Naive B cell (primary cell): ENCODE measurements at regions not wholly inside any gene's neighbourhood (a gene's known extent, or its start where the extent isn't known, plus 50 kb on each side); places are given as distances from the start of the nearest gene placed in this dataset.
A peak's percentile ranks its signal among the peaks of the same experiment; 100 is the strongest.

Source experiments
- ATAC-seq, 2 donors: fragments of 150-1000 bp; cut with Tn5 transposase; 2 replicates each; pipeline ENCODE4 v1.10.0; 2021; ENCODE audit warnings: low read depth in 2 of 2, mild to moderate bottlenecking in 2 of 2, moderate library complexity in 2 of 2
- DNase-seq: peaks from one replicate; pipeline ENCODE4 v3.0.0; 2022
- H3K27ac Mint-ChIP-seq, 6 donors: one replicate each; pipeline ENCODE4 v1.8.0; 2020 to 2022; ENCODE audit warnings: mild to moderate bottlenecking in 6 of 6, mixed read lengths in 6 of 6, moderate library complexity in 5 of 6, inconsistent platforms in 2 of 6
- H3K27me3 Mint-ChIP-seq, 3 donors: one replicate each; pipeline ENCODE4 v1.8.0; 2021 to 2022; ENCODE audit warnings: mixed read lengths in 3 of 3, mild to moderate bottlenecking in 1 of 3
- H3K36me3 Mint-ChIP-seq, 2 donors: one replicate each; pipeline ENCODE4 v1.8.0; 2020 to 2022; ENCODE audit warnings: mixed read lengths in 2 of 2, inconsistent platforms in 1 of 2, mild to moderate bottlenecking in 1 of 2
- H3K4me1 Mint-ChIP-seq, 3 donors: one replicate each; pipeline ENCODE4 v1.8.0; 2020 to 2022; ENCODE audit warnings: mixed read lengths in 3 of 3, inconsistent platforms in 1 of 3, mild to moderate bottlenecking in 1 of 3, moderate library complexity in 1 of 3
- H3K4me3 Mint-ChIP-seq, 8 donors: one replicate each; pipeline ENCODE4 v1.8.0; 2020 to 2022; ENCODE audit warnings: mild to moderate bottlenecking in 8 of 8, mixed read lengths in 8 of 8, moderate library complexity in 8 of 8, inconsistent platforms in 2 of 8
- H3K9me3 Mint-ChIP-seq, 7 donors: one replicate each; pipeline ENCODE4 v1.8.0; 2020 to 2022; ENCODE audit warnings: mixed read lengths in 7 of 7, mild to moderate bottlenecking in 5 of 7, inconsistent platforms in 2 of 7, moderate library complexity in 1 of 7

DNA sequence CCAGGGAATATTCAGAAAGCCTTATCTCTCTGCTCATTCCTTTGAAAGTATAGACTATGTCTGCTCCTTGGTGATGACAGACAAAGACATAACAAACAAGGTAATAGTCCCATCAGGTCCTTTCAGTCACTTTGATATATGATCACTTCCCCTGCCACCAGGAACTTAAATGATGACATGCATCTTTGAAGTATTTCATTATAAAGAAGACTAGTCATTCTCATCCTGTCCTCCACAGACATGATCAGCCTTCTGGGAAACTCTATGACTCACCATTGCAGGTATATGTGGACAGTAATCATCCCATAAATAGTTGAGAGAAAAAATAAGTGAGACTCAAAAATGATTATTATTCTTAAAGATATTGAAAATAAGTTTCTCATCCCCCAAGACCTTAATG, 117.5 kb upstream of the VCX2 start:
- Mint-ChIP-seq H3K4me1 (no peaks in the 10 kb centered on the region), H3K36me3 (no peaks in the 10 kb centered on the region), H3K4me3 (no peak overlapping the region), H3K27ac (no peak overlapping the region), H3K9me3 (peaks cover 2 to 27% (median 8%) of the 10 kb centered on the region in 7 donors), H3K27me3 (no peaks in the 10 kb centered on the region)
- no peak for ATAC-seq
- DNase-seq: no peak

GRCh38 chrX:8289523-8289922, 118.5 kb upstream of the VCX2 start:
- H3K27me3 Mint-ChIP-seq: no peaks in the 10 kb centered on the region
- no peaks in the 10 kb centered on the region for H3K36me3 Mint-ChIP-seq
- ATAC-seq: no peak
- no peaks in the 10 kb centered on the region for H3K4me1 Mint-ChIP-seq
- no peak overlapping the region for H3K4me3 Mint-ChIP-seq
- no peak for DNase-seq
- no peak overlapping the region for H3K27ac Mint-ChIP-seq
- H3K9me3 Mint-ChIP-seq: peaks cover 2 to 37% (median 10%) of the 10 kb centered on the region in 7 donors

- peaks cover 3 to 41% (median 9%) of the 10 kb centered on the region in 7 donors for H3K9me3 Mint-ChIP-seq
- no peaks in the 10 kb centered on the region for H3K4me1 Mint-ChIP-seq
- no peaks in the 10 kb centered on the region for H3K27me3 Mint-ChIP-seq
- H3K36me3 Mint-ChIP-seq: peaks cover 0 to 4% of the 10 kb centered on the region in 2 donors
- no peak overlapping the region for H3K27ac Mint-ChIP-seq
- no peak overlapping the region for H3K4me3 Mint-ChIP-seq
- DNase-seq (no peak), ATAC-seq (no peak)
These were observed 126.7 kb upstream of the VCX2 start for GRCh38 chrX:8297766-8298165.

- H3K27ac Mint-ChIP-seq: no peak overlapping the region
- H3K9me3 Mint-ChIP-seq: peaks cover 4 to 54% (median 13%) of the 10 kb centered on the region in 7 donors
These were observed 133.6 kb upstream of the VCX2 start for GRCh38 chrX:8304668-8305067.

DNA sequence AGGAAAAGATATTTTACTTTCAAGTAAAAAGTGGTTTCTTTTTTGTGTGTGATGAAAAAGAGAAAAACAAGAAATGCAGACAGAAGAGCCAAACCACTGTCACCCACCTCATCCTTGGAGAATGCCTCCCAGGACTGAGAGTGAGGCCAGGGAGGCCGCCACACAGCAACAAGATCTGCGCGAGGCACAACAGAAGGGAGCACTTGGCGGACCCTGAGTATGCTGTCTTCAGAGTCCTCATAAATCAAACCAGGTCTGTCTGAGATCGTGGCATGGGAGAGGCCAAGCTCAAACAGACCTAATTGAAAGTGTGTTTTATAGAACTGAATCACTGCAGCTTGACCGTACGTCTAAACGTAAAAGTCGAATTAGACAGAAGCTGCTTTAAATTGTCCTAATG, 134.3 kb upstream of the VCX2 start:
- peaks cover 4 to 7% of the 10 kb centered on the region in 2 donors for H3K36me3 Mint-ChIP-seq
- H3K4me3 Mint-ChIP-seq: no peak overlapping the region
- no peak overlapping the region for H3K27ac Mint-ChIP-seq

More at GRCh38 chrX:8304668-8305067, 133.6 kb upstream of the VCX2 start:
- Mint-ChIP-seq H3K27me3 (no peaks in the 10 kb centered on the region), H3K4me1 (no peaks in the 10 kb centered on the region), H3K4me3 (no peak overlapping the region), H3K36me3 (peaks cover 4 to 7% of the 10 kb centered on the region in 2 donors)
- ATAC-seq (no peak), DNase-seq (no peak)

DNA sequence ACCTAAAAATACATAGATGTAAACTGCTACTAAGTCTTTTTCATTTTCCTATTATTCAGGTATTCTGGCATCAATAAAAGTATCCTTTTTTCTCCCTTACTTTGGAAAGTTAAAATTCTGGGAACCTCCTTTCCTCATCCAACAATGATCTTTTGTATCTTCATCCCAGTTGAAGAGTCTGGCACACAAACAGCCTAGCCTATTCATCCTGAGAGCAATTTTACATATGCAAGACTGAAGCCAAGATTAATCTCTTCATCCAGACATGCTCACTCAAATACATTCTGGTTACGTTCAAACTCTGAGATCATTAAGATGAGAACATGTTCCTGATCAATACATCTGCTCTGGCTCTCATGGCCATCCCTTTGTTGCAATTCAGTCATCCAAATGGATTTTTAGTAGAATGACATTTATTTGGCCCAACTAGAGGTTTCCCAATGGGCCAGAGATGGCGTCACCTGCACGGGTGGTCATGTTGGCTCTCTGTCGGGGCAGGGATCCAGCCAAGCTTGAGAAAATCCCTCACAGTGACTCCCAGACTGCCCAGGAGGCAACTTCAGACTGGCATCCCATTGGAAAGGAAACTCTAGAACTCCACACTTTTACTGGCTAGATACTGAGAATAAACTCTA, 135.3 kb upstream of the VCX2 start:
- H3K4me1 Mint-ChIP-seq: no peaks in the 10 kb centered on the region
- no peak for ATAC-seq
- H3K9me3 Mint-ChIP-seq: peaks cover 4 to 47% (median 13%) of the 10 kb centered on the region in 7 donors
- no peak for DNase-seq
- H3K4me3 Mint-ChIP-seq: peak overlapping the region in 1 of 8 donors; percentile 70
- H3K36me3 Mint-ChIP-seq: peaks cover 0 to 7% of the 10 kb centered on the region in 2 donors
- H3K27ac Mint-ChIP-seq: no peak overlapping the region
- no peaks in the 10 kb centered on the region for H3K27me3 Mint-ChIP-seq

More for the DNA sequence above, 134.3 kb upstream of the VCX2 start:
- peaks cover 4 to 55% (median 15%) of the 10 kb centered on the region in 7 donors for H3K9me3 Mint-ChIP-seq
- DNase-seq (no peak), ATAC-seq (no peak)
- no peaks in the 10 kb centered on the region for H3K4me1 Mint-ChIP-seq
- H3K27me3 Mint-ChIP-seq: no peaks in the 10 kb centered on the region

- ATAC-seq: no peak
- Mint-ChIP-seq H3K27me3 (no peaks in the 10 kb centered on the region), H3K9me3 (peaks cover 7 to 30% (median 13%) of the 10 kb centered on the region in 7 donors), H3K27ac (no peak overlapping the region), H3K4me3 (no peak overlapping the region), H3K36me3 (peaks cover 0 to 7% of the 10 kb centered on the region in 2 donors), H3K4me1 (no peaks in the 10 kb centered on the region)
- no peak for DNase-seq
These were observed 139.3 kb upstream of the VCX2 start for GRCh38 chrX:8310409-8310808.

- Mint-ChIP-seq H3K27me3 (no peaks in the 10 kb centered on the region), H3K36me3 (no peaks in the 10 kb centered on the region), H3K4me3 (no peak overlapping the region), H3K9me3 (peaks cover 4 to 11% (median 7%) of the 10 kb centered on the region in 7 donors), H3K4me1 (no peaks in the 10 kb centered on the region), H3K27ac (no peak overlapping the region)
- no peak for ATAC-seq
- no peak for DNase-seq
These were observed 142.8 kb upstream of the VCX2 start for GRCh38 chrX:8313844-8314243.

DNA sequence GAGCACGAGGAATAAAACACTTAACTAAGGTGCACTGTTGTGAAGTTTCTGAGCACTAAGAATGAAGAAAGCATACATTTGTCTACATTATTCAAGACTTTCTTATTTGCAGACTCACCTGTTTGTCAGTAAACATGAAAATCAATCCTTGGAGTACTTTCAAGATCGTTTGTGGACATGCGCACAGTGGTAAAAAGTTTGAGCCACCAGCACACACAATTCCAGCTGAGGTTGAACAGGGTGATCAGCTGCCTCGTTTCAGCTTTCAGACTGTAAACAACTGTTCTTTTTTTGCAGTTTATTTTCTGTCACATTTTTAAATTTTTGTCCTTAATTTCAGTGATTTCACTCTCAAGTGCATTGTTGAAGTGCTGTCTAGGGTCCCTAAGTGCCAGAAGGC, 143.8 kb upstream of the VCX2 start:
- Mint-ChIP-seq H3K4me1 (no peaks in the 10 kb centered on the region), H3K9me3 (peaks cover 4 to 10% (median 5%) of the 10 kb centered on the region in 7 donors), H3K4me3 (no peak overlapping the region), H3K27me3 (no peaks in the 10 kb centered on the region), H3K27ac (no peak overlapping the region), H3K36me3 (no peaks in the 10 kb centered on the region)
- ATAC-seq (no peak), DNase-seq (no peak)

GRCh38 chrX:8319359-8319758, 145.3 kb upstream of the VCX3B start:
- Mint-ChIP-seq H3K27ac (no peak overlapping the region), H3K4me3 (no peak overlapping the region), H3K9me3 (peaks cover 3 to 23% (median 12%) of the 10 kb centered on the region in 7 donors), H3K27me3 (no peaks in the 10 kb centered on the region), H3K36me3 (no peaks in the 10 kb centered on the region), H3K4me1 (no peaks in the 10 kb centered on the region)
- DNase-seq (no peak), ATAC-seq (no peak)

DNA sequence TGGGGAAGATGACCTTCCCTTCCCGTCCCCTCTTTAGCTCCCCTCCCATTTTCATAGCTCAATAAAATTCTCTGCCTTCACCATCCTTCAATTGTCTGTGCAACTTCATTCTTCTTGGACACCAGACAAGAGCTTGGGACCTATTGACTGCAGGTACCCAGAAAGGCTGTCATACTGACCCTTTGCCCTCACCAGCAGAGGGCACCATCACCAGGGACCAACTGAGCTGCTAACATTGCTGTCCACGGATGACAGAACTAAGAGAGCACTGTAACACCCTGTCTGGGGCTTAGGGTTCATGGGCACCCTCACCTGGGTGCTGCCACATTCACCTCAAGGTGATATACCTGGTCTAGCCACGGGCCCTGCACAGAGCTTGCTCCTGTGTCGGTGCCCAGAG, 141.3 kb upstream of the VCX3B start:
- no peak overlapping the region for H3K4me3 Mint-ChIP-seq
- no peak for DNase-seq
- H3K27ac Mint-ChIP-seq: no peak overlapping the region
- H3K27me3 Mint-ChIP-seq: no peaks in the 10 kb centered on the region
- H3K4me1 Mint-ChIP-seq: no peaks in the 10 kb centered on the region
- H3K36me3 Mint-ChIP-seq: no peaks in the 10 kb centered on the region
- no peak for ATAC-seq
- peaks cover 3 to 23% (median 11%) of the 10 kb centered on the region in 7 donors for H3K9me3 Mint-ChIP-seq

DNA sequence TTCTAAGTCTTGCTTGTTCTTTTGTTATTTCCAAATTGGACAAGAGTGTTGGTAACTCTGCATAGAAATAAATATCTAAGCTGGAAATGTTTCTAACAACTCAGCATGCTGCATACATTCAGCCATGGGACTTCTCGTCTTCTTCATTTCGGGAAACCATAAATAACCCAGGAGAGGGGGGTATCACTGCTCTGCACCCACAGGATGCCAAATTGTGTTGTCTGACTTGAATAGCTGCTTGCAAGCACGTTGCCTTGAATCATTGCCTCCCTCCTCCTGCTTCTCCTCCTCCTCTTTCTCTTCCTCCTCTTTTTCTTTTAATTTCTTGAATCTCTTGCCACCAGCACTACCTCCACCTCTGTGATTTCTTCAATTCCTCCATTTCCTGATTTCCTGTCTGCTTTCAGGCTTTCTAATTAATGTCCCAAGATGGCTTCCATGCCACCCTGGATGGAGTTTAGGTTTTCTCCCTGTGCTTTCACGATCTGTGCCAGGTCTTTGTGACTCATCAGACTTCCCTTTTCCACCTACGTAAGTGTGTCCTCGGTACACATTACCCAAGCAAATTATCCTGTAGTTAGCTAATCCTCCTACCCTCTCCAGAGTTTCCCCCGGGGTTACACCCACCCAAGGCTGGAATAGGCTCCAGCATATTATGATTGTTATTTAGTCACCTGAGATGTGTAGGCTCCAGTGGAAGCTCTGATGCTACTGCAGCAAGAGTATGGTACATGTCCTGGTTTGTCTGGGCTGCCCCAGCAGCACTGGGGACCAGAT, 122.6 kb upstream of the VCX3B start:
- Mint-ChIP-seq H3K4me1 (no peaks in the 10 kb centered on the region), H3K36me3 (no peaks in the 10 kb centered on the region), H3K27ac (no peak overlapping the region), H3K4me3 (no peak overlapping the region), H3K27me3 (no peaks in the 10 kb centered on the region), H3K9me3 (peaks cover 0 to 17% (median 11%) of the 10 kb centered on the region in 7 donors)
- DNase-seq: no peak
- no peak for ATAC-seq

DNA sequence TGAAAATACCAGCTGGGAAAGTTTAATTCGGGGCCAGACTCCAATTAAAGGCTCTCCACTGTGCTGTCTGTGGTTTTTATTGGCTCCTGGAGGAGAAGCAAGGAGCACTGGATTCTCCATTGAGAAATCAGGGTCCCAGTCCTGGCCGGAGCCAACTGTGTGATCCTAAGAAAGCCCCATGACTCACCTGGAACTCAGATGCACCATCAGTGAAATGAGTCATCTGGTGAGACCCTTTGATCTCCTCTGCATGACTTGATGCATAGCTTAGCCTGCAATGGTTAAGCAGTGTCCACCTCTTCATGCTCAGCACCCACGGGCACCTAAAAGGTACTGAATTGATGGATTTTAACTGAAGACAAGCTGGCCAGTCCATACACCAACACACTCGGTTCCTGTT, 119.2 kb upstream of the VCX3B start:
- DNase-seq (no peak), ATAC-seq (no peak)
- H3K36me3 Mint-ChIP-seq: no peaks in the 10 kb centered on the region
- no peak overlapping the region for H3K27ac Mint-ChIP-seq
- peaks cover 0 to 15% (median 5%) of the 10 kb centered on the region in 7 donors for H3K9me3 Mint-ChIP-seq
- H3K27me3 Mint-ChIP-seq: no peaks in the 10 kb centered on the region
- no peaks in the 10 kb centered on the region for H3K4me1 Mint-ChIP-seq
- H3K4me3 Mint-ChIP-seq: no peak overlapping the region

- H3K4me1 Mint-ChIP-seq: no peaks in the 10 kb centered on the region
- H3K27me3 Mint-ChIP-seq: no peaks in the 10 kb centered on the region
- no peaks in the 10 kb centered on the region for H3K36me3 Mint-ChIP-seq
- peaks cover 0 to 15% (median 5%) of the 10 kb centered on the region in 7 donors for H3K9me3 Mint-ChIP-seq
- ATAC-seq (no peak), DNase-seq (no peak)
- no peak overlapping the region for H3K4me3 Mint-ChIP-seq
- H3K27ac Mint-ChIP-seq: no peak overlapping the region
These were observed 118.6 kb upstream of the VCX3B start for GRCh38 chrX:8346060-8346459.
